GM19043 (cell line): ENCODE measurements at regions not wholly inside any gene's neighbourhood (a gene's known extent, or its start where the extent isn't known, plus 50 kb on each side); places are given as distances from the start of the nearest gene placed in this dataset.

Experiments
- ATAC-seq: cut with Tn5 transposase; IDR thresholded peaks from one replicate; pipeline ENCODE4 v1.9.1; 2021; ENCODE audit warnings: low read depth; ENCODE audit not compliant: unreplicated experiment

- no peak for ATAC-seq
Measured at GRCh38 chr11:128052912-128053641, 534.3 kb downstream of the ETS1 start.

GRCh38 chr11:128048121-128048520 lies 539.2 kb downstream of the ETS1 start:
- ATAC-seq: no peak

GRCh38 chr11:128047026-128047425 lies 540.3 kb downstream of the ETS1 start:
- no peak for ATAC-seq

GRCh38 chr11:128046213-128046612 lies 541.1 kb downstream of the ETS1 start:
- no peak for ATAC-seq

- no peak for ATAC-seq
Measured at GRCh38 chr11:128045094-128045725, 542.1 kb downstream of the ETS1 start.

GRCh38 chr11:128042290-128042751 lies 545.0 kb downstream of the ETS1 start:
- ATAC-seq: no peak

- no peak for ATAC-seq
Measured at GRCh38 chr11:128040603-128041002, 546.8 kb downstream of the ETS1 start.

GRCh38 chr11:128039140-128040021 lies 548.0 kb downstream of the ETS1 start:
- peak; percentile 84 for ATAC-seq

GRCh38 chr11:128036556-128037093 lies 550.7 kb downstream of the ETS1 start:
- no peak for ATAC-seq

- ATAC-seq: no peak
Measured at GRCh38 chr11:128036006-128036405, 551.4 kb downstream of the ETS1 start.

- peak; percentile 84 for ATAC-seq
Measured at GRCh38 chr11:128031538-128032134, 555.7 kb downstream of the ETS1 start.

GRCh38 chr11:128029219-128029722 lies 558.1 kb downstream of the ETS1 start:
- no peak for ATAC-seq

GRCh38 chr11:128026596-128026995 lies 560.8 kb downstream of the ETS1 start:
- no peak for ATAC-seq

- ATAC-seq: no peak
Measured at GRCh38 chr11:128022761-128023160, 564.6 kb downstream of the ETS1 start.

- no peak for ATAC-seq
Measured at GRCh38 chr11:128022007-128022368, 565.4 kb downstream of the ETS1 start.

- no peak for ATAC-seq
Measured at GRCh38 chr11:128021349-128022006, 565.9 kb downstream of the ETS1 start.

GRCh38 chr11:128018692-128019091 lies 568.7 kb downstream of the ETS1 start:
- ATAC-seq: no peak

GRCh38 chr11:128005562-128005961 lies 581.8 kb downstream of the ETS1 start:
- ATAC-seq: no peak

- no peak for ATAC-seq
Measured at GRCh38 chr11:127998421-127998820, 588.9 kb downstream of the ETS1 start.

- ATAC-seq: no peak
Measured at GRCh38 chr11:127997594-127997993, 589.8 kb downstream of the ETS1 start.
